Adrenal gland (tissue), 5 donors: ENCODE measurements at regions not wholly inside any gene's neighbourhood (a gene's known extent, or its start where the extent isn't known, plus 50 kb on each side); places are given as distances from the start of the nearest gene placed in this dataset.

Experiments used
- POLR2A ChIP-seq, 2 donors: fragments of 450-650 bp; IDR thresholded peaks; one replicate each; pipeline ENCODE4 v1.6.1; 2017; ENCODE audit warnings: antibody characterized with exemption in 2 of 2, mild to moderate bottlenecking in 2 of 2, moderate library complexity in 1 of 2
- TF ChIP-seq, protein P1 (sequence below), 6 experiments: fragments of 450-650 bp in 4 of 6; fragments of 200-600 bp in 2 of 6; sonication (generic) in 1 of 6; IDR thresholded peaks; 1 replicate in 5 of 6; 2 replicates in 1 of 6; pipeline versions ENCODE4 v1.5.1 to v1.8.0; 2016 to 2021; ENCODE audit warnings: antibody characterized with exemption in 6 of 6, mild to moderate bottlenecking in 2 of 6, moderate library complexity in 1 of 6
- donor health status: DM: no; HTN: no; CAD: no.

- TF ChIP-seq, protein P1, sequence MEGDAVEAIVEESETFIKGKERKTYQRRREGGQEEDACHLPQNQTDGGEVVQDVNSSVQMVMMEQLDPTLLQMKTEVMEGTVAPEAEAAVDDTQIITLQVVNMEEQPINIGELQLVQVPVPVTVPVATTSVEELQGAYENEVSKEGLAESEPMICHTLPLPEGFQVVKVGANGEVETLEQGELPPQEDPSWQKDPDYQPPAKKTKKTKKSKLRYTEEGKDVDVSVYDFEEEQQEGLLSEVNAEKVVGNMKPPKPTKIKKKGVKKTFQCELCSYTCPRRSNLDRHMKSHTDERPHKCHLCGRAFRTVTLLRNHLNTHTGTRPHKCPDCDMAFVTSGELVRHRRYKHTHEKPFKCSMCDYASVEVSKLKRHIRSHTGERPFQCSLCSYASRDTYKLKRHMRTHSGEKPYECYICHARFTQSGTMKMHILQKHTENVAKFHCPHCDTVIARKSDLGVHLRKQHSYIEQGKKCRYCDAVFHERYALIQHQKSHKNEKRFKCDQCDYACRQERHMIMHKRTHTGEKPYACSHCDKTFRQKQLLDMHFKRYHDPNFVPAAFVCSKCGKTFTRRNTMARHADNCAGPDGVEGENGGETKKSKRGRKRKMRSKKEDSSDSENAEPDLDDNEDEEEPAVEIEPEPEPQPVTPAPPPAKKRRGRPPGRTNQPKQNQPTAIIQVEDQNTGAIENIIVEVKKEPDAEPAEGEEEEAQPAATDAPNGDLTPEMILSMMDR (IDR thresholded peaks at IDR 0.05), result no peak
- no peak for TF ChIP-seq POLR2A (IDR thresholded peaks at IDR 0.05)
These were observed 309.5 kb upstream of the HS6ST1 start for GRCh38 chr2:128628206-128628605.
